Adrenal gland (tissue), 9 donors: ENCODE measurements at regions not wholly inside any gene's neighbourhood (a gene's known extent, or its start where the extent isn't known, plus 50 kb on each side); places are given as distances from the start of the nearest gene placed in this dataset.

Experiments used
- DNase-seq, 7 donors: peaks; one replicate each; pipeline ENCODE4 v3.0.0-alpha.2; 2019 to 2020
- H3K27ac ChIP-seq, 5 donors: fragments of 200-600 bp; sonication (generic) in 4 of 5; 1 replicate in 3 of 5; 2 replicates in 2 of 5; pipeline versions ENCODE4 v1.5.1 to v1.8.0; 2016 to 2020; ENCODE audit warnings: mild to moderate bottlenecking in 1 of 5
- H3K27me3 ChIP-seq: fragments of 200-600 bp; 2 replicates; pipeline ENCODE4 v1.8.0; 2021
- H3K36me3 ChIP-seq, 2 donors: fragments of 200-600 bp; replicated peaks in 1 of 2; 1 replicate in 1 of 2; 2 replicates in 1 of 2; pipeline versions ENCODE4 v1.5.1 to v1.8.0; 2018 to 2022
- H3K4me1 ChIP-seq, 2 donors: fragments of 200-600 bp; replicated peaks in 1 of 2; 1 replicate in 1 of 2; 2 replicates in 1 of 2; pipeline versions ENCODE4 v1.5.1 to v1.8.0; 2018 to 2021
- H3K4me3 ChIP-seq, 4 donors: fragments of 200-600 bp; sonication (generic) in 3 of 4; one replicate each; pipeline ENCODE4 v1.5.1; 2016 to 2018
- H3K9me3 ChIP-seq, 3 donors: fragments of 200-600 bp; sonication (generic) in 1 of 3; replicated peaks in 1 of 3; 1 replicate in 2 of 3; 2 replicates in 1 of 3; pipeline versions ENCODE4 v1.5.1 to v1.8.0; 2016 to 2021
- POLR2A ChIP-seq, 2 donors: fragments of 450-650 bp; IDR thresholded peaks; one replicate each; pipeline ENCODE4 v1.6.1; 2017; ENCODE audit warnings: antibody characterized with exemption in 2 of 2, mild to moderate bottlenecking in 2 of 2, moderate library complexity in 1 of 2
- WGBS, 4 donors: extraction: QIAGEN DNeasy Blood & Tissue Kit in 2 of 4; methylation state at CpG; one replicate each; pipeline versions ENCODE4 v1.1.5 to v1.1.7; 2013 to 2017; 5-methylcytosine and 5-hydroxymethylcytosine counted together
- intact Hi-C, 2 donors: fragments of 100-400 bp; cut with DNase I; formaldehyde crosslinking; loops; one replicate each; pipeline versions ENCODE4 v1.14.1 to v1.15.0; 2022 to 2023
- TF ChIP-seq, protein P1 (sequence below), 6 experiments: fragments of 450-650 bp in 4 of 6; fragments of 200-600 bp in 2 of 6; sonication (generic) in 1 of 6; IDR thresholded peaks; 1 replicate in 5 of 6; 2 replicates in 1 of 6; pipeline versions ENCODE4 v1.5.1 to v1.8.0; 2016 to 2021; ENCODE audit warnings: antibody characterized with exemption in 6 of 6, mild to moderate bottlenecking in 2 of 6, moderate library complexity in 1 of 6
- donor health status: healthy with polysubstance abuse.
- donor health status: Bipolar disorder and iron deficiency.
- donor health status: DM: yes; HTN: yes; CAD: no.
- donor health status: DM: no; HTN: no; CAD: no.
- donor health status: DM: no; HTN: no; CAD: no.

DNA sequence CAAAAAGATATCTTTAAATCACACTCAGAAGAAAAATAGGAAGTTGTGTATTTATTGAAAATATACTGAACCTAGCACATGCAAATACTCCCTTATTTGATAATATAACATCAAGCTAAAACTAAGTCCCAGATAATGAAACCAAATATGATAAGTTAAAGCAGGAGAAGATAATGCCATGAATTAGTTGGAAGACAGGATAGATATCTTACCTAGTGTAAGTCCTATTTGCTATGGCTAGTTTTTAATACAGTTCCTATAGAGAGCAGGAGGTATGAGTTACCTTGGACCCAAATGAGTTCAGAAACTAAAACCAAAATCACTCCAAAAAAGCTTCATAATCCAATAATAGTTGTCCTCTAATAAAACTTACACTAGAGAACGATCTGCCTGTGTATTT lies 1407.1 kb upstream of the MIR17HG start:
- Histone ChIP-seq H3K27ac (no peak overlapping the region), H3K36me3 (no peaks in the 10 kb centered on the region), H3K9me3 (no peaks in the 10 kb centered on the region), H3K4me3 (no peak overlapping the region), H3K27me3 (no peaks in the 10 kb centered on the region), H3K4me1 (no peaks in the 10 kb centered on the region)
- TF ChIP-seq, protein P1, sequence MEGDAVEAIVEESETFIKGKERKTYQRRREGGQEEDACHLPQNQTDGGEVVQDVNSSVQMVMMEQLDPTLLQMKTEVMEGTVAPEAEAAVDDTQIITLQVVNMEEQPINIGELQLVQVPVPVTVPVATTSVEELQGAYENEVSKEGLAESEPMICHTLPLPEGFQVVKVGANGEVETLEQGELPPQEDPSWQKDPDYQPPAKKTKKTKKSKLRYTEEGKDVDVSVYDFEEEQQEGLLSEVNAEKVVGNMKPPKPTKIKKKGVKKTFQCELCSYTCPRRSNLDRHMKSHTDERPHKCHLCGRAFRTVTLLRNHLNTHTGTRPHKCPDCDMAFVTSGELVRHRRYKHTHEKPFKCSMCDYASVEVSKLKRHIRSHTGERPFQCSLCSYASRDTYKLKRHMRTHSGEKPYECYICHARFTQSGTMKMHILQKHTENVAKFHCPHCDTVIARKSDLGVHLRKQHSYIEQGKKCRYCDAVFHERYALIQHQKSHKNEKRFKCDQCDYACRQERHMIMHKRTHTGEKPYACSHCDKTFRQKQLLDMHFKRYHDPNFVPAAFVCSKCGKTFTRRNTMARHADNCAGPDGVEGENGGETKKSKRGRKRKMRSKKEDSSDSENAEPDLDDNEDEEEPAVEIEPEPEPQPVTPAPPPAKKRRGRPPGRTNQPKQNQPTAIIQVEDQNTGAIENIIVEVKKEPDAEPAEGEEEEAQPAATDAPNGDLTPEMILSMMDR (IDR thresholded peaks at IDR 0.05) = no peak
- no peak for TF ChIP-seq POLR2A (IDR thresholded peaks at IDR 0.05)
- no peak for DNase-seq
- 74 to 83% (median 80%) methylated on average over 1 of the region's 1 CpG for WGBS, 4 donors
- intact Hi-C loops = no loop called here

DNA sequence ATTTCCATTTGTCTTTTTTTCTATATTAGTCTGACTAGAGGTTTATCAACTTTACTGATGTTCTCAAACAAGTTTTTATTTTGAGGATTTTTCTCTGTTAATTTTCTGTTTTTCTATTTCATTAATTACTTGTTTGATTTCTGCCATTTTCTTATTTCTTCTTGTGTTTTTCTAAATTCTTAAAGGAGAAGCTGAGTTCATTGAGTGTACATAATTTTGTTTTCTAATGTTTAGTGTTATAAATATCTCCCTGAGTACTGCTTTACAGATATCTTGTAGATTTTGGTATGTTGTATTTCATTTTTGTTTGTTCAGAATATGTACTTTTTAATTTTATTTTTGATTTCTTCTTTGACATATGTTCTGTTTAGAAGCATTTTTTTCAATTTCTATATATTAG lies 1404.3 kb upstream of the MIR17HG start:
- no peak for DNase-seq
- Histone ChIP-seq H3K4me1 (no peaks in the 10 kb centered on the region), H3K4me3 (no peak overlapping the region), H3K27me3 (no peaks in the 10 kb centered on the region), H3K27ac (no peak overlapping the region), H3K36me3 (no peaks in the 10 kb centered on the region), H3K9me3 (no peaks in the 10 kb centered on the region)
- TF ChIP-seq, protein P1 (IDR thresholded peaks at IDR 0.05) = no peak
- no peak for TF ChIP-seq POLR2A (IDR thresholded peaks at IDR 0.05)
- intact Hi-C loops = no loop called here

DNA sequence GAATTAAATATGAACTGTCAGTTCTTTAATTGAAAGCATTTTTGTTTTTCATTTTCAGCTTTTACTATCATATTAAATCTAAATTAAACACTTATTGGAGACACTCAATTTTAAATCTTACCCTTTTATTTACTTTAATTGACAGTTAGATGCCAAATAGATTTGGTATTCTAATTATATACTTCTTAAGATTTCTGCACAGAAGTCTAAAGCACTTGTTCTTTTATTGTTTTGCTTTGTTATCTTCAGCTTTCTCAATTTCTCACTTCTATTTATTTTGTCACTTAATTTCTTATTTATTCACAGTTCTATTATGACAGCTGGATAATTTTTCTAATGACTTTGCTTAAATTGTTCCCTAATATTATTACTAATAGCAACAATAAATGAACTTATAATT lies 1397.3 kb upstream of the MIR17HG start:
- Histone ChIP-seq H3K36me3 (no peaks in the 10 kb centered on the region), H3K4me3 (no peak overlapping the region), H3K27ac (no peak overlapping the region), H3K9me3 (no peaks in the 10 kb centered on the region), H3K27me3 (no peaks in the 10 kb centered on the region), H3K4me1 (no peaks in the 10 kb centered on the region)
- intact Hi-C loops = no loop called here
- no peak for DNase-seq
- no peak for TF ChIP-seq POLR2A (IDR thresholded peaks at IDR 0.05)
- TF ChIP-seq, protein P1 (IDR thresholded peaks at IDR 0.05) = no peak

DNA sequence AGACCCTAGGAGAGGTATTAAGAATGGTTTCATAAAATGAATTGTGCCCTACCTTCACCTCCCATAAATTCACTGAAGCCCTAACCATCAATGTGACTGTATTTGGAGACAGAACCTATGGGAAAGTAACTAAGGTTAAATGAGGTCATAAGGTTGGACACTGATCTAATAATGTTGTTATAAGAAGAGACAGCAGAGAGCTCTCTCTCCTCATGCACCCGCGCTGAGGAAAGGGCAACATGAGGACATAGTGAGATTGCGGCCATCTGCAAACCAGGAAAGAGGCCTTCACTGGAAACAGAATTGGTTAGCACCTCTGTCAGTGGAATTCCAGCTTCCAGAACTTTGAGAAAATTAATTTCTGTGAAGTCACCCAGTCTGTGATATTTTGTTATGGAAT lies 1396.1 kb upstream of the MIR17HG start:
- H3K27ac ChIP-seq = no peak overlapping the region
- H3K9me3 ChIP-seq = no peaks in the 10 kb centered on the region
- H3K4me1 ChIP-seq = no peaks in the 10 kb centered on the region
- DNase-seq = no peak
- 85 to 89% (median 87%) methylated on average over 3 of the region's 3 CpGs for WGBS, 4 donors
- no peak overlapping the region for H3K4me3 ChIP-seq
- no peaks in the 10 kb centered on the region for H3K27me3 ChIP-seq
- intact Hi-C loops = no loop called here
- H3K36me3 ChIP-seq = no peaks in the 10 kb centered on the region
- TF ChIP-seq, protein P1 (IDR thresholded peaks at IDR 0.05) = no peak
- no peak for TF ChIP-seq POLR2A (IDR thresholded peaks at IDR 0.05)
